DMS114 treated with DMSO at 0.1 percent for 48 hours (cell line): ENCODE measurements at regions not wholly inside any gene's neighbourhood (a gene's known extent, or its start where the extent isn't known, plus 50 kb on each side); places are given as distances from the start of the nearest gene placed in this dataset.

Experiments
- DNase-seq: peaks from one replicate; lab custom pipeline; 2025; ENCODE audit not compliant: unreplicated experiment; lab: John Stamatoyannopoulos, UW

DNA sequence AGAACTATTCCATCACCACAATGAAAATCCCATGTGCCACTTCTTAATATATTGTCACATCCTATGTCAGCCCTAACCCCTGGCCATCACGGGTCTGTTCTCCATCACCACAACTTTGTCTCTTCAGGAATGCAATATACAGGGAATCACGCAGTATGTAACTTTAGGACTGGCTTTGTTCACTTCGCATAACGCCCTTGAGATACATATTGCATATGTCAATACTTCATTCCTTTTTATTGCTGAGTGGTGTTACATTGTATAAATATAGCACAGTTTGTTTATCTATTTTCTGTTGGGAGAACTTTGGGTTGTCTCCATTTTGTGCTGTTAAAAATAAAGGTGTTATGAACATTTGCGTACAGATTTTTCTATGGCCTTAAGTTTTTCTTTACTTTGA, 195.4 kb upstream of the ZMIZ1 start:
- no peak for DNase-seq

DNA sequence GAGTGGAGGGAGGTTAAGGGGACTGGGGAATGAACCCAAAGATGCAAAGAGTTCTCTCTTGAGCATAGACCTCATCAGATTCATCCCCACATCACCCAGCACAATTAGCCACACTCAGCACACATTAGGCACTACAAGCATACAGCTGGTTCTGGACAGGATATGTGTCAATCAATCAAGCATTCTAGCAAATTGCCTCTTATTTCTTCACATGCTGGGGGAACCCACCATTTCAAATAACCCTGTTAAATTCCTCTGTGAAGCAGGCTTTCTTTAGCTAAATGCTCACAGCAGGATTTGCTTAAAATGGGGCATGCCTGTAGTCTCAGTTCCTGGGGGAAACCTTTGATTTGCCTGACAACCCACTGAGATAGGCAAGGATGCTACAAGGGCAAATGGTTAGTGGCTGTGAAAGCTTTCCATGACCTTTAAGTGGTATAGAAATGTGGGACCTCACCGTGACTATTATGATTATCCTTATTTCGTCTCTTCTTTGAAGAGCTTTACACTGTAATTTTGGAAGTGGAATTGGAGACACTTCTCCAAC, 193.4 kb upstream of the ZMIZ1 start:
- DNase-seq: no peak

DNA sequence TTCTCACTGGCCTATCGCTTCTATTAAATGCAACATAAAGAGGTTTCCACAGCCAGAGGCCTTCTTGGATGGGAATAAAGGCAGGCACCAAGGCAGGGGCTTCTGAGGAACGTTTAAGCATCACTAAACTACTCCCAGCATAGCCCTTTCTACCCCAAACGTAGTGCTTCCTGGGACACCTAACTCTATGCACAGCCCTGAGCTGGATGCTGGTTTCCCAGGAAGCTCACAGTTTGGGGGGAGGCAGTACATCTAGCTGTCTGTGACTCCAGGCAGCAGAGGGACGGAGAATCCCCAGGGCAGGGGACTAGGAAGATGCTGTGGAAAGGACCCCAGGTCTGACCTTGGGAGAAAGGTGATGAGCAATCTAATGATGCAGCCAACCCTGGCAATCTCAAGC, 192.8 kb upstream of the ZMIZ1 start:
- no peak for DNase-seq

- no peak for DNase-seq
Observed at GRCh38 chr10:78876449-78876848, 192.3 kb upstream of the ZMIZ1 start.

DNA sequence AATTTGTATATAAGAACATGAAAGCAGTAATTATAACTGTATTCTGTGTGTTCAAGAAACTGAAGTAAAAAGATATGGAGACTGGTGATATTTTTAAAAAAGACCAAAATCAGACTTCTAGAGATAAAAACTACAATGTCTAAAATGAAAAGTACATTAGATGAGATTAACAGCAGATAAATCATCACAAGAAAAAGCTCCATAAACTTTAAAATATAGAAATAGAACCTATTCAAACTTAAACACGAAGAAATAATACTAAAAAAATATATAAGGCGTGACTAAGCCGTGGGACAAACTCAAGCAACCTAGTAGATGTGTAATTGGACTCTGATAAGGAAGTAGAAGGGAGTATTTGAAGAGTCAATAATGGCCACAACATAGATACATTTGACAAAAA, 189.1 kb upstream of the ZMIZ1 start:
- DNase-seq: no peak

- no peak for DNase-seq
Observed at GRCh38 chr10:78886129-78886528, 182.6 kb upstream of the ZMIZ1 start.

GRCh38 chr10:78889536-78890063, 179.2 kb upstream of the ZMIZ1 start:
- DNase-seq: no peak

DNA sequence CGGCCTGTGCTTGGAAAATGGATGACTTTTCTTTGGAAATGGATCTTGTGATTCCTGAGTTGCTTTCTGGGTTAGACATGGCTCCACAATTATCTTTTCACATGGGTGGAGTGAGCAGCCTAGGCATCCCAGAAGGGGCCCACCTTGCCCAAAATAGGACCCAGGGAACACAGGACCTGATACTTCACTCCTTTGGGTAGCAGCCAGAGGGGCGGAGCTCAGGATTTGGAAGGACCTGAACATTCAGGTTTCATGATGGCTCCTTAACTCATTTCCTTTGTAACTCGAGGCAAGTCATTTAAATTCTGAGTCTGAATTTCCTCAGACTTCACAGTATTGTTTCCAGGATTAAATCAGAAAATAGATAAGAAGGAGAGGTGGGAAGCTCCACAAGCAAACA, 178.3 kb upstream of the ZMIZ1 start:
- DNase-seq: no peak

GRCh38 chr10:78891741-78892140, 177.0 kb upstream of the ZMIZ1 start:
- no peak for DNase-seq

DNA sequence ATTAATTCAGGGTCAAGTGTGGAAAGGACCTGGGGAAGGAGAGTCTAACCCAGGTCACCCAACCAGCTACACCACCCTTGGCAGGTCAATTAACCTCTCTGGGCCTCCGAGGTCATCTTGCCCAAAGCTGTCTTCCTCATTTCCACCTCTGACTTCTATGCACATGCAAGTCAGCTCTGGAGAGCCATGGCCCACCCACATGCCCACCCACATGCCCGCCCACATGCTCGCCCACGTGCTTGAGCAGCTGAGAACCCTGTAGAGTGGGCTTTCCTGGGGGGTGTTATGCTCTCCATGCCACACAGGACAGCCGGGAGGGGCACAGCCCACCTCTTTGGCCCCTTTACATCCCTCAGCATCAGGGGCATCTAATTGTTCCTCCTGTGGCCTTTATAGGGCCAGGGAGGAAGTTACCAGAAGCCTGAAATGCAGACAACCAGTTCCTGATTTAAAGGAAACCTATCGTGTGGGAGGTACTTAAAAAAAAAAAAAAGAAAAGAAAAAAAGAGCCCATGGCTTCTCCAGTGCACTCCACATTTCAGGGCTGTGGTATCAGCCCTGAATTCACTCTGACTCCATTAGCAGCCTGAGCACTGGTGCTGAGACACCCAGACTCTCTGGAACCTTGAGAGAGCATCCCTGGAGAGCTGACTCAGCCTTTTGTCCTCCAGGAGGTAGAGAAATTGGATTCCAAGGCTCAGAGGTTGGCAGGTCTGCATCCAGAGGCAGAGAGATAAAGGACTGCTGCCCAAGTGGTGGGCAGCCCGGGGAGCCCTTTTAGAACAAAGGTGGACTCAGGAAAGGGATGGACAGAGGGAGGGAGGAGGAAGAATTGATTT, 176.2 kb upstream of the ZMIZ1 start:
- no peak for DNase-seq

- DNase-seq: no peak
Observed at GRCh38 chr10:78893217-78893616, 175.5 kb upstream of the ZMIZ1 start.

GRCh38 chr10:78894089-78894840, 174.5 kb upstream of the ZMIZ1 start:
- no peak for DNase-seq

DNA sequence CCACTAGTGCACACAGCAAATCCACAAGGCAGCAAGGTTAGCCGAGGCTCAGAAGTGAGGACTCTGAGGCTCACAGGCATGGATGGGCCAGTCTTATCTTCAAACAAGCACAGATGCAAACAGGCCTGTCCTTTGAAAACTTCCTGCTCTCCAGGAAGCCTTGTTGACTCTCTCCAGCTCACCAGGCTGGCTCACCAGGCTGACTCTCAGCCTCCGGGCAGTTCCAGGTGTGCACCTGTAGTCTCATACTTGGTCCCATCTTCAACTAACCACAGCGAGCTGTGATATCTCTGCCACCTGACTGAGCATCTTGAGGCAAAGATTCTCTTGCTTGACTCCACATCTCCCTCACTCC, 173.9 kb upstream of the ZMIZ1 start:
- DNase-seq: no peak

DNA sequence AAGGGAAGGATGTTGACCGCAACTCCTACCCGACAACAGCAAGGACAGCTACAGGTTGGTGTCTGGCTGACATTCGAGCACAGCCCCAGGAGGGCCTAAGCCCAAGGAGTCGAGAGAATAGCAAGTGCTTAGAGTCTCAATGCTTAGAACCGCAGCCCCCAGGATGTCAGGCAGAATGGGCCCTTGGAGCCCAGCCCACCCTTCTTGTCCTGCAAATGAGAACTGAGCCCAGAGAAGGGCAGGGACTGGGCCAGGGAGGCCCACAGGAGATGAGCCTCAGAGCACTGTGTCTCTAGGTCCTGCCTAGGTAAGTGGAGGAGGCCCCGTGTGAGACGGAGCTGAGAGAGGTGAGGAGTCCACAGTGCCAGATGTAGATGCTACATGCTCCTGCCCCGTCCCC, 173.3 kb upstream of the ZMIZ1 start:
- DNase-seq: no peak

- no peak for DNase-seq
Observed at GRCh38 chr10:78896159-78896928, 172.4 kb upstream of the ZMIZ1 start.

GRCh38 chr10:78898341-78899097, 170.2 kb upstream of the ZMIZ1 start:
- no peak for DNase-seq

DNA sequence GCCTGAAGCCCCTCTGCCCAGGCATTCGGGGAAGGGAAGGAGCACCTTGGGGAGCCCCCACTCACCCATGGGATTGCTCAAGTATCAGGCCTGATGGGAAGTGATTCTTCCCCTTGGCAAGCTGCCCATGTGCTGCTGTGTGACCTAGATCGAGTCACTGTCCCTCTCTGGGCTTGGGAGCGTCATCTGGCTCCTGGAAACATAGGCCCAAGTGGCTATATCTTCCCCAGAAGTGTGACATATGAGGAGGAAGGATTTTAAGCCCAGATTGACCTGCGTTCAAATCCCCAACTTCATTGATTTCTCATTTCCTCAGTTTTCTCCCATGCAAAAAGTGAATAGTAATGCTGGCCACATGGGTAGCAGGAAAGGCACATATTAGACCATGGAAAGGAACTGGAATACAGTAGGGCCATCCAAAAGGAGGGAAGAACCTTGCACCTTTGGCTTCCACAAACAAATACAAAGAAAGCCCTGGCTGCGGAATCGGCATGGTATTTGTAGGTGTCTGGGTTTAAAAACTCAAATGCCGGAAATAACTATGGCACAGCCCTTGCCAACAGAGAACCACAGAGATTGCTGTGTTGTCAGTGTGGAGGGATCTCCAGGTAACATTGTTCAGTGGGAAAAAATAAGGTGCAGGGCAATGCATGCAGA, 169.5 kb upstream of the ZMIZ1 start:
- no peak for DNase-seq

GRCh38 chr10:78899996-78900714, 168.6 kb upstream of the ZMIZ1 start:
- DNase-seq: no peak

DNA sequence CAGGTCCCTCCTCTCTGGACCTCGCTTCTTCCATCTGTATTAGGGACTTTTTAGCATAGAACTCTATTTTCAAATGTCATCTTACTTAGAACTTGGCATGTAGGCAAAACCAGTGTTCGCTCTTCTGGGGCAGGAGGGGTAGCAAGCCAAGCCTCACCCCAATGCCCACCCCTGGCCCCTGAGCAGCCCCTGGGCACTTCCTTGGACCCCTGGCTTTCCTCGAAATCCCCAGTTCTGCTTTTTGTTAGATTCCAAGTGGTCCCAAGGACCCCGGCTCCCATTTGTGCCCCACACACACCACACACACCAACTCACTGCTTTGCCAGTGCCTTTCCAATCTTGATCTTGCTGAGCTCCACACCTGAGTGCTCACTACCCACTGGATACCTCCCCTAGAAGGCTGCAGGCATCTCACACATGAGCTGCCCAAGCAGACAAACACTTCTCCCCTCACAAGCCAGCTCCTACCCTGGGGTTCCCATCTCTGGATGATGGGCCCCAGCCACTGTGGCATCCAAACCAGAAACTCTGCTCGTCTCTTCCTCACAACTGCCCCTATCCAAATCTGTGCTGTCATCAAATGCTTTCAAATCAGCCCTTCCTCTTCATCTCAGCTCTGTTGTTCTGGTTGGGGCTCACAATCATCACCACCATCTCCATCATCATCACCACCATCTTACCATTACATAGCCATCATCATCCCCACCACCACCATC, 167.9 kb upstream of the ZMIZ1 start:
- DNase-seq: no peak
